A549 (cell line): ENCODE measurements at regions not wholly inside any gene's neighbourhood (a gene's known extent, or its start where the extent isn't known, plus 50 kb on each side); places are given as distances from the start of the nearest gene placed in this dataset.

Source experiments
- ATAC-seq, 2 experiments: fragments of 200-7000 bp in 1 of 2; fragments of >200 bp in 1 of 2; cut with Nextera tagmentation in 1 of 2; cut with Tn5 transposase in 1 of 2; 3 replicates each; pipeline versions ENCODE4 v1.8.0 to v1.9.1; 2018 to 2020; ENCODE audit warnings: mild to moderate bottlenecking in 1 of 2, moderate library complexity in 1 of 2
- CTCF ChIA-PET: fragments of 300-600 bp; sonication (Branson Sonifier 250); formaldehyde crosslinking; extraction: SDS; loops from one replicate; lab custom pipeline; 2021; ENCODE audit warnings: antibody characterized with exemption, inconsistent platforms; lab: Yijun Ruan, JAX
- POLR2A ChIA-PET: fragments of 350-600 bp; formaldehyde crosslinking; extraction: SDS; loops from one replicate; lab custom pipeline; 2021; ENCODE audit warnings: antibody characterized with exemption, inconsistent platforms; lab: Yijun Ruan, JAX
- DNase-seq, 2 experiments: peaks; one replicate each; pipeline versions ENCODE4 v3.0.0 to v3.0.0-alpha.2; 2011 to 2016; ENCODE audit warnings: low read depth in 1 of 2, low spot score in 1 of 2
- FAIRE-seq: peaks from 2 replicates; lab custom pipeline; 2011; peaks lifted over from hg19 to GRCh38; lab: Jason Lieb, UNC
- H3K27ac ChIP-seq, 2 experiments: fragments of >200 bp; sonication (Bioruptor Twin); formaldehyde crosslinking; 3 replicates each; pipeline ENCODE4 v1.5.1; 2016 to 2017
- H3K4me1 ChIP-seq: fragments of >200 bp; sonication (Bioruptor Twin); formaldehyde crosslinking; 3 replicates; pipeline ENCODE4 v1.6.1; 2016
- H3K4me2 ChIP-seq: fragments of >200 bp; sonication (Bioruptor Twin); formaldehyde crosslinking; 3 replicates; pipeline ENCODE4 v1.6.1; 2016
- H3K4me3 ChIP-seq: fragments of >200 bp; sonication (Bioruptor Twin); formaldehyde crosslinking; 3 replicates; pipeline ENCODE4 v1.5.1; 2016
- H3K9me3 ChIP-seq: fragments of >200 bp; sonication (Bioruptor Twin); formaldehyde crosslinking; 3 replicates; pipeline ENCODE4 v1.6.1; 2016
- BHLHE40 ChIP-seq: IDR thresholded peaks from 2 replicates; pipeline ENCODE4 v1.6.1; 2012; ENCODE audit warnings: low read depth, low read length, inconsistent platforms
- CBX2 ChIP-seq: fragments of 200-600 bp; sonication (generic); IDR thresholded peaks from 2 replicates; pipeline ENCODE4 v1.6.1; 2016; ENCODE audit warnings: low read depth, mild to moderate bottlenecking, borderline replicate concordance
- CHD4 ChIP-seq: fragments of 200-600 bp; sonication (generic); IDR thresholded peaks from 2 replicates; pipeline ENCODE4 v1.6.1; 2016; ENCODE audit warnings: antibody characterized with exemption, mild to moderate bottlenecking, borderline replicate concordance
- EHF ChIP-seq: fragments of 250-450 bp; sonication (Bioruptor Pico); IDR thresholded peaks from 2 replicates; pipeline ENCODE4 v1.5.0; 2020; ENCODE audit warnings: mild to moderate bottlenecking
- EP300 ChIP-seq, 2 experiments: fragments of >200 bp; sonication (Bioruptor Twin); formaldehyde crosslinking; IDR thresholded peaks; 2 replicates in 1 of 2; 3 replicates in 1 of 2; pipeline ENCODE4 v1.6.1; 2016 to 2017
- ESRRA ChIP-seq: fragments of 150-350 bp; IDR thresholded peaks from 2 replicates; pipeline ENCODE4 v1.6.1; 2014; ENCODE audit warnings: mild to moderate bottlenecking, low read length, borderline replicate concordance
- GATA3 ChIP-seq: IDR thresholded peaks from 2 replicates; pipeline ENCODE4 v1.6.1; 2012; ENCODE audit warnings: borderline replicate concordance
- HOXA7 ChIP-seq: fragments of 250-450 bp; sonication (Bioruptor Pico); IDR thresholded peaks from 2 replicates; pipeline ENCODE4 v1.5.0; 2020; ENCODE audit warnings: mild to moderate bottlenecking, moderate library complexity
- JUNB ChIP-seq: fragments of >200 bp; sonication (Bioruptor Twin); formaldehyde crosslinking; IDR thresholded peaks from 2 replicates; pipeline ENCODE4 v1.6.1; 2016
- KDM1A ChIP-seq: fragments of 200-600 bp; sonication (generic); IDR thresholded peaks from 2 replicates; pipeline ENCODE4 v1.6.1; 2016; ENCODE audit warnings: low read depth, mild to moderate bottlenecking
- KDM5A ChIP-seq: fragments of 200-600 bp; sonication (generic); IDR thresholded peaks from 2 replicates; pipeline ENCODE4 v1.6.1; 2016; ENCODE audit warnings: antibody characterized with exemption, mild to moderate bottlenecking
- MAFK ChIP-seq: fragments of 450-650 bp; IDR thresholded peaks from 2 replicates; pipeline ENCODE4 v1.6.1; 2014; ENCODE audit not compliant: partially characterized antibody
- MYC ChIP-seq: IDR thresholded peaks from 2 replicates; pipeline ENCODE4 v1.6.1; 2012; ENCODE audit warnings: mild to moderate bottlenecking, inconsistent platforms, low read length, improper control_type of control experiment, borderline replicate concordance
- NFE2L2 ChIP-seq: fragments of 150-350 bp; conservative IDR thresholded peaks from 2 replicates; pipeline ENCODE4 v1.6.1; 2014; ENCODE audit warnings: low read length
- NPAS2 ChIP-seq: fragments of 250-450 bp; sonication (Bioruptor Pico); IDR thresholded peaks from 2 replicates; pipeline ENCODE4 v1.8.0; 2022; ENCODE audit warnings: mild to moderate bottlenecking, moderate library complexity, borderline replicate concordance
- PHF8 ChIP-seq: fragments of 200-600 bp; sonication (generic); IDR thresholded peaks from 2 replicates; pipeline ENCODE4 v1.6.1; 2016; ENCODE audit warnings: low read depth, mild to moderate bottlenecking, antibody characterized with exemption, moderate library complexity, borderline replicate concordance
- RCOR1 ChIP-seq: fragments of 150-350 bp; IDR thresholded peaks from 2 replicates; pipeline ENCODE4 v1.6.1; 2014; ENCODE audit warnings: antibody characterized with exemption, low read length, low read depth
- RFX5 ChIP-seq: fragments of 450-650 bp; IDR thresholded peaks from 2 replicates; pipeline ENCODE4 v1.7.1; 2014; ENCODE audit warnings: antibody characterized with exemption, mild to moderate bottlenecking, moderate library complexity
- SREBF2 ChIP-seq: fragments of 450-650 bp; IDR thresholded peaks from 2 replicates; pipeline ENCODE4 v1.6.1; 2014; ENCODE audit warnings: mild to moderate bottlenecking, moderate library complexity
- TP53 ChIP-seq: fragments of 250-450 bp; sonication (Bioruptor Pico); IDR thresholded peaks from 2 replicates; pipeline ENCODE4 v1.5.0; 2021; ENCODE audit warnings: mild to moderate bottlenecking, moderate library complexity
- ZFP36 ChIP-seq: fragments of 450-650 bp; IDR thresholded peaks from 2 replicates; pipeline ENCODE4 v1.6.1; 2014; ENCODE audit warnings: borderline replicate concordance; ENCODE audit not compliant: partially characterized antibody
- ZNF302 ChIP-seq: fragments of 250-450 bp; sonication (Bioruptor Pico); IDR thresholded peaks from 2 replicates; pipeline ENCODE4 v1.9.0; 2021; ENCODE audit warnings: inconsistent platforms, mild to moderate bottlenecking, moderate library complexity
- WGBS: methylation state at CpG from one replicate; pipeline ENCODE4 v1.1.6; 2017; ENCODE audit errors: missing lambda C conversion rate; 5-methylcytosine and 5-hydroxymethylcytosine counted together
- TF ChIP-seq, protein P1 (sequence below): IDR thresholded peaks from 2 replicates; pipeline ENCODE4 v1.6.1; 2012
- TF ChIP-seq, protein P2 (sequence below): IDR thresholded peaks from 2 replicates; pipeline ENCODE4 v1.6.1; 2012
- TF ChIP-seq, protein P3 (sequence below): fragments of 250-450 bp; sonication (Bioruptor Pico); IDR thresholded peaks from 2 replicates; pipeline ENCODE4 v1.5.0; 2020; ENCODE audit warnings: low read depth, mild to moderate bottlenecking, moderate library complexity
- TF ChIP-seq, protein P4 (sequence below): IDR thresholded peaks from 2 replicates; pipeline ENCODE4 v1.6.1; 2012; ENCODE audit warnings: low read depth, borderline replicate concordance
- TF ChIP-seq, protein P5 (sequence below): fragments of >200 bp; sonication (Bioruptor Twin); formaldehyde crosslinking; IDR thresholded peaks from 3 replicates; pipeline ENCODE4 v1.6.1; 2016
- TF ChIP-seq, protein P6 (sequence below): fragments of >200 bp; sonication (Bioruptor Twin); formaldehyde crosslinking; IDR thresholded peaks from 2 replicates; pipeline ENCODE4 v1.6.1; 2016

DNA sequence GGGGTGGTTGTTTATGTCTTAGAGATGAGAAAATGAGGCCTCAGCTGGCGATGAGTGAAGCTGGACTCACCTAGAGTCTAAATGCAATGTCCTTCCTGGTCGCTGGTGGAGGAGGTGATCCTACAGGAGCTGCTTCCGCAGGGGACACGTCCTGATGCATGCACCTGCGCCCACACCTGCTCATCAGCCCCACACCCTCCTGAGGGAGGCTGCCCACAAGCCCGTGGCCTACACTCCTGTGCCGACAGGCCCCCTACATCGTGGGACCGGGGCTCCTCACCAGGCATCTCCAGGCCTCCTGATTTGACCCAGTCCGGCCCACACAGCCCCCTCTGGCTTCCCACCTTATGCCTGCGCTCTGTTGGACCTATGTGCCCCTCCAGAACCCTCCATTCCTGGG, 857.2 kb downstream of the TBC1D22A start:
- Histone ChIP-seq H3K4me1 (no peaks in the 10 kb centered on the region), H3K9me3 (no peaks in the 10 kb centered on the region), H3K4me3 (no peak overlapping the region), H3K4me2 (no peak overlapping the region), H3K27ac (no peak overlapping the region)
- 45% methylated on average over 3 of the region's 11 CpGs for WGBS
- POLR2A ChIA-PET: no interaction called here
- FAIRE-seq: no peak
- DNase-seq: no peak
- CTCF ChIA-PET: no interaction called here
- TF ChIP-seq, protein P1, sequence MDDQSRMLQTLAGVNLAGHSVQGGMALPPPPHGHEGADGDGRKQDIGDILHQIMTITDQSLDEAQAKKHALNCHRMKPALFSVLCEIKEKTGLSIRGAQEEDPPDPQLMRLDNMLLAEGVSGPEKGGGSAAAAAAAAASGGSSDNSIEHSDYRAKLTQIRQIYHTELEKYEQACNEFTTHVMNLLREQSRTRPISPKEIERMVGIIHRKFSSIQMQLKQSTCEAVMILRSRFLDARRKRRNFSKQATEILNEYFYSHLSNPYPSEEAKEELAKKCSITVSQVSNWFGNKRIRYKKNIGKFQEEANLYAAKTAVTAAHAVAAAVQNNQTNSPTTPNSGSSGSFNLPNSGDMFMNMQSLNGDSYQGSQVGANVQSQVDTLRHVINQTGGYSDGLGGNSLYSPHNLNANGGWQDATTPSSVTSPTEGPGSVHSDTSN: no peak
- TF ChIP-seq, protein P2, sequence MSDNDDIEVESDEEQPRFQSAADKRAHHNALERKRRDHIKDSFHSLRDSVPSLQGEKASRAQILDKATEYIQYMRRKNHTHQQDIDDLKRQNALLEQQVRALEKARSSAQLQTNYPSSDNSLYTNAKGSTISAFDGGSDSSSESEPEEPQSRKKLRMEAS: no peak
- no peak for TF ChIP-seq CHD4
- TF ChIP-seq, protein P3, sequence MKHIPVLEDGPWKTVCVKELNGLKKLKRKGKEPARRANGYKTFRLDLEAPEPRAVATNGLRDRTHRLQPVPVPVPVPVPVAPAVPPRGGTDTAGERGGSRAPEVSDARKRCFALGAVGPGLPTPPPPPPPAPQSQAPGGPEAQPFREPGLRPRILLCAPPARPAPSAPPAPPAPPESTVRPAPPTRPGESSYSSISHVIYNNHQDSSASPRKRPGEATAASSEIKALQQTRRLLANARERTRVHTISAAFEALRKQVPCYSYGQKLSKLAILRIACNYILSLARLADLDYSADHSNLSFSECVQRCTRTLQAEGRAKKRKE: no peak
- TF ChIP-seq BHLHE40: no peak
- no peak for TF ChIP-seq JUNB
- TF ChIP-seq, protein P4, sequence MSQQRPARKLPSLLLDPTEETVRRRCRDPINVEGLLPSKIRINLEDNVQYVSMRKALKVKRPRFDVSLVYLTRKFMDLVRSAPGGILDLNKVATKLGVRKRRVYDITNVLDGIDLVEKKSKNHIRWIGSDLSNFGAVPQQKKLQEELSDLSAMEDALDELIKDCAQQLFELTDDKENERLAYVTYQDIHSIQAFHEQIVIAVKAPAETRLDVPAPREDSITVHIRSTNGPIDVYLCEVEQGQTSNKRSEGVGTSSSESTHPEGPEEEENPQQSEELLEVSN: no peak
- TF ChIP-seq ESRRA: no peak
- TF ChIP-seq RFX5: no peak
- TF ChIP-seq MYC: no peak
- no peak for TF ChIP-seq PHF8
- TF ChIP-seq KDM1A: no peak
- TF ChIP-seq KDM5A: no peak
- TF ChIP-seq TP53 (CRISPR knock-in tag): no peak
- TF ChIP-seq MAFK: no peak
- TF ChIP-seq, protein P5, sequence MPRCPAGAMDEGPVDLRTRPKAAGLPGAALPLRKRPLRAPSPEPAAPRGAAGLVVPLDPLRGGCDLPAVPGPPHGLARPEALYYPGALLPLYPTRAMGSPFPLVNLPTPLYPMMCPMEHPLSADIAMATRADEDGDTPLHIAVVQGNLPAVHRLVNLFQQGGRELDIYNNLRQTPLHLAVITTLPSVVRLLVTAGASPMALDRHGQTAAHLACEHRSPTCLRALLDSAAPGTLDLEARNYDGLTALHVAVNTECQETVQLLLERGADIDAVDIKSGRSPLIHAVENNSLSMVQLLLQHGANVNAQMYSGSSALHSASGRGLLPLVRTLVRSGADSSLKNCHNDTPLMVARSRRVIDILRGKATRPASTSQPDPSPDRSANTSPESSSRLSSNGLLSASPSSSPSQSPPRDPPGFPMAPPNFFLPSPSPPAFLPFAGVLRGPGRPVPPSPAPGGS: no peak
- TF ChIP-seq NFE2L2: no peak
- TF ChIP-seq NPAS2: no peak
- no peak for ATAC-seq

DNA sequence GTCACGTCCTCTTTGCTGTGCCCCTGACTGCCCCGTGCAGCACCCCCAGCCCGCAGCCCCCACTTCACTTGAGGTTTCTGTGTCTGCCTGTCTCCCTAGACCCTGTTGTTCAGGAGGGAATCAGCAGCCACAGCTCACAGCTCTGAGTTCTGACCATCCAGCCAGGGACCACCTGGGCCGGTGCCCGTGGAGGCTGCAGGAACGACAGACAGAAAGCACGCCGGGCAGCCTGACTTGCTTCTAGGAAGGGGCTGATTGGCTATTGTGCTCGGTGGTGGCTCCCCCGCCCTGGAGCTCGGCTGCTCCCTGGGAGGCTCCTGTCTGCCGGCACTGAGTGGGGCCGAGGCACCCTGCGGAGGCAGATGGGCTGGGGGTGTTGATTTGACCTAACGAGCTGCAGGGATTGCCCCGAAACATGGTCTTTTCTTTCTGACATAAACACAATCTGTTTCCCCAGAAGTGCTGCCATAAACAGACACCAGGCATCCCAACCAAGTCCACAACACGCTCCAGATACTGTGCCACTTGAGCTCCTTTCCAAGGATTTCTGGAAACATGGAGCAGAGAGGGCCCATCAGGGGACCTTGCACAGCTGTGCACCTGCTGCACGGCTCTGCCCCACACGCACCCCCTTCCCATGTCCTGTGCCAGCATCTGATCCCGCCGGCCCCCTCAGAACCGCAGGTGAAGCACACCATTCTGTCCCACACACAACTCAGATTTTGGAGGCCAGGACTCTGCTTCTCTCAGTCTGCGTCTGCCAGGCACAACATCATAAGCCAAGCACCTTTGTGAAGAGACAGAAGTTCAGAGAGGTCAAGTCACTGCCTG, 855.9 kb downstream of the TBC1D22A start:
- 50% methylated on average over 10 of the region's 23 CpGs for WGBS
- Histone ChIP-seq H3K27ac (no peak overlapping the region), H3K4me2 (no peak overlapping the region), H3K4me1 (no peaks in the 10 kb centered on the region), H3K4me3 (no peak overlapping the region), H3K9me3 (no peaks in the 10 kb centered on the region)
- ChIA-PET CTCF (no interaction called here), POLR2A (no interaction called here)
- ATAC-seq (no peak), FAIRE-seq (no peak), DNase-seq (no peak)
- TF ChIP-seq CBX2 (no peak), ESRRA (no peak), GATA3 (no peak), ZNF302 (CRISPR knock-in tag) (no peak), ZFP36 (no peak), EHF (CRISPR knock-in tag) (no peak), SREBF2 (no peak), MYC (no peak), HOXA7 (CRISPR knock-in tag) (no peak), RCOR1 (no peak), RFX5 (no peak), EP300 (IDR thresholded peaks at IDR 0.05) (no peak)
- TF ChIP-seq, protein P6, sequence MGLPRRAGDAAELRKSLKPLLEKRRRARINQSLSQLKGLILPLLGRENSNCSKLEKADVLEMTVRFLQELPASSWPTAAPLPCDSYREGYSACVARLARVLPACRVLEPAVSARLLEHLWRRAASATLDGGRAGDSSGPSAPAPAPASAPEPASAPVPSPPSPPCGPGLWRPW: no peak
